ENCODE measurements at regions not wholly inside any gene's neighbourhood (a gene's known extent, or its start where the extent isn't known, plus 50 kb on each side); places are given as distances from the start of the nearest gene placed in this dataset.
A peak's percentile ranks its signal among the peaks of the same experiment; 100 is the strongest.

DNA sequence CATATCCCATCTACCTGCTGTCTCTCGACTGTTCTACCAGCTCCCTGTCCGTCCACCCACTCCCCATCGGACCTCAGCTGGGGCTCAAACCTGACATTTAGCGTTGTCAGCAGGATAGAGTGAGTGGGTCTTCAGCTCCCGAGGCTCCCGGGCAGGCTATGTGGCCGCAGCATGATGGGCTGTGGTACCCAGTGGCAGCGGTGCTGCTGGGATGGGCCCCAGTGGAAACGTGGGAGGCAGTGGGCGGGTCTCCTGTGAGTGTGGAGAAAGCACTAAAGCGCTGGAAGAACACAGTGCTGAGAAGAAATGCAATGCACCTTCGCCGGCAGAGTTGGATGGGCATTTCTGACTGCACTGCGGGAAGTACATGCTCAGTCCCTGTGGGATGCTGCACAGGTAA, 204.8 kb upstream of the SYT4 start:
- DNase-seq (ENCODE audit: low spot score): no peak

- DNase-seq (ENCODE audit: low spot score): no peak
Observed at GRCh38 chr18:43482600-43482999, 205.3 kb upstream of the SYT4 start.

GRCh38 chr18:43484710-43485109, 207.4 kb upstream of the SYT4 start:
- no peak for DNase-seq (ENCODE audit: low spot score)

DNA sequence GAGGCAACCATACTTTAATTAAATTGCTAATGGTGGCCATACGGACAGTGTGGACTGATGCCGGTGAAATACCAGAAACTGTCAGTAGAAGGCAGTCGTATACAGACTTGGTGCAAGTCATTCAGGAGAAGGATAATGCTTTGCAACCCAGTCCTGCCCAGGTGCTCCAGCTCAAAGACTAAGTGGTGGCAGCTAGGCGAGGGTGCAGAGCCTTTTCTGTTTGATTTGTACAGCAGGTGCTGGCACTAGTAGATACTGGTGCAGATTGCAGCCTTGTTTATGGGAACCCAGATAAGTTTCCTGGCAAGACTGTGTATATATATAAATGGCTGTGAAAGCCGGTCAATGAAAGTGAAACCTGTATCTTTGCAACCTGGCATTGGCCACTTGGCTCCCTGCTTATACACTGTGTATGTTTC, 208.3 kb upstream of the SYT4 start:
- no peak for DNase-seq (ENCODE audit: low spot score)

DNA sequence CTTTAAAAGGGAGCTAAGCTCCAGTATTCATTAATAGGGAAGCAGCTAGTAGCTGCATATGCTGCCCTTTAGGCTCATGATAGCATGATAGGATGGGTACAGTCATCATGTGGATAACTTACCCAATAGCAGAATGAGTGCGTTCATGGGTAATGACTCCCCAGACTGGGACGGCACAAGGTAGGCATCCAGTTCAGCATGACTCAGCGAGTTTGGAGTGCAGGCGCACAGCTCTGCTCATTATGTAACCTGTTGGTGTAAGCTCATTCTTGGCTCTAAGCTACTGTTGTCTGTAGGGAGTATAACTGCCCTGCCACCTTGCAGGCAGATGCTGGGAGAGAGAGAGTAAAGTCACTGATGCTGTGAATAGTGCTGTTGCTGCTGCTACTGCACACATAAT, 209.2 kb upstream of the SYT4 start:
- DNase-seq (ENCODE audit: low spot score): no peak

DNA sequence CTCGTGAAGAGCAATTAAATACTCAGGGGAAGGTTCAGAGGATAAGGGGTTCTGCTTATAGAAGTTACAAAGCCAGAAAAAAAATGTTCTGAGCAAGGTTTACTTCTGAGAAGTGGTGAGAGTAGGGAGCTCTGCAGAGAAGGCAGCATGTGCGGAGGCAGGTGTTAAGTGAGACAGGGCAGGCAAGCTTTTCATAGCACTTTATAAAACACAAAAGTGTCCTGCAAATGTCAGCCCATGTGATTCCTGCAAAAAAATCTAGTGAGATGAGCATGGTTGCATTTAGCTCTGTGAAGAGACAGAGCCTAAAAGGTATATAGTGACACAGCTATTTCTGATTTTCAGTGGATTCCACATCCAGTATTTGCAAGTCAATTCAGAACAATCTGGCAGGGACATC, 223.8 kb upstream of the SYT4 start:
- peak; percentile 63 for DNase-seq (ENCODE audit: low spot score)

- no peak for DNase-seq (ENCODE audit: low spot score)
Observed at GRCh38 chr18:43506935-43507334, 229.6 kb upstream of the SYT4 start.

DNA sequence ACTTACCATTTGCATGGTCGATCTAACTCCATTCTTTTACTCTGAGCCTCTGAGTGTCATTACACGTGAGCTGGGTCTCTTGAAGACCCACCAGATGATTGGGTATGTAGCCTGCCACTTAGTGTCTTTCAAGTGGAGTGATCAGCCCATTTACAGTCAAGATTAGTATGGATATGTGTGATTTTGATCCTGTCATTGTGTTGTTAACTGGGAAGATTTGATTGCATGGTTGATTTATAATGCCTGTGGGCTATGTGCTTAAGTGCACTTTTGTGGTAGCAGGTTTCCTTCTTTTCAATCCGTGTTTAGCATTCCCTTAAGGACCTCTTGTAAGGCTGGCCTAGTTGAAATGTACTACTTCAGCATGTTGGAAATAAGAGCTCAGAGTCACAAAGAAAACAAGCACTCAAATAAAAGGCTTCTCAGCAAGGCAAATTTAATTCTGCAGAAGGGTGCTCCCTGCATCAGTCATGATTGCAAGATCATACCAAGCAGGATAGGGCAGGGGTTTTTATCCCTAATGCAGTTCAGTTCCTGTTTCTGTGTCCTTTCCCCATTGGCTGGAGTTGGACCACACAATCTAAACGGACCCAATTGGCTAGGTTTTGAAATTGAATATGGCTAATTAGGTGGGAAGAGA, 230.7 kb upstream of the SYT4 start:
- DNase-seq (ENCODE audit: low spot score): no peak

DNA sequence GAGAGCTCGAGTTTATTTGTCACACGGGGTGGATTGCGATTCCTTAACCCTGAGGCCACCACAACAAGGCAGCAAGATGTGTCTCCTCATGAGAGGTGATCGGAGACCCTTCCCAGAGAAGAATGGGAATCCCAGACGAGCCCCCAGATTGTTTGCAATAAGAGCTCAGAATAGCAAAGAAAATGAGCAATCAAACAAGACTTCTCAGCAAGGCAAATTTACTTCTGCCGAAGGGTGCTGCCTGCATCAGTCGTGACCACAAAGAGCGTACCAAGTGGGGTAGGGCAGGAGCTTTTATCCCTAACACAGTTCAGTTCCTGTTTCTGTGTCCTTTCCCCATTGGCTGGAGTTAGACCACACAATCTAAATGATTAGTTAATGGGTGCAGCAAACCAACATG, 237.5 kb upstream of the SYT4 start:
- no peak for DNase-seq (ENCODE audit: low spot score)

DNA sequence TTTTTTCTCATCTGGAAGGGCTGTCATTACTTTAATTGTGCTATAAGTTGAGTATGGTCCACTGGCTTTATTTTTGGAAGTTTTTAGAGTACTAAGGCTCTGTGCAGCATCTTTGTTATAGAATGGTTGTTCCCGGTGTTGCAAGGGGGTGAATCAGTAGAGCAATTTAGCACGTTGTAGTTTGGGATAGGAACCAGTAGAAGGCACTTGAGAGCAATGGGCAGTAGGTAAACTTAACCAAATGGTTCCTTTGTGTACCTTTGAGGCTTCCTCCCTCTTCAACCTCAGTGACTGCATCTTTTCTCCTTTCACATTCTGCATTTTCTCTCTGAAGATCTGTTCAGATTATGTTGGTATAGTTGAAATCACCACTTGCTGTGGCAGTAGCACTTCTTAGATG, 238.2 kb upstream of the SYT4 start:
- no peak for DNase-seq (ENCODE audit: low spot score)

DNA sequence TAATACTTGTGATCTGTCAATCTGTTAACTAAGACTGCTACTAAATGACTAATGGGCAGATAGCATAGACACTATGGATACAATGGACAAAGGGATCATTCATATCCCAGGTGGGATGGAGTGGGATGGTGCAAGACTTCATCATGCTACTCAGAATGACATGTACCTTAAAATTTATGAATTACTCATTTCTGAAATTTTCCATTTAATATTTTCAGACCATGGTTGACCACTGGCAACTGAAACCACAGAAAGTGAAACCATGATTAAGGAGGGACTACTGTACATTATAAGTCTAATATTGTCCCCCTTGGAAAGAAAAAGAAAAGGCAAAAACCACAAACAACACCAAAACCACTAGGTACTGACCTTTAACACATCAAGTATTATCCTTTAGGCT, 247.0 kb upstream of the SYT4 start:
- no peak for DNase-seq (ENCODE audit: low spot score)

DNA sequence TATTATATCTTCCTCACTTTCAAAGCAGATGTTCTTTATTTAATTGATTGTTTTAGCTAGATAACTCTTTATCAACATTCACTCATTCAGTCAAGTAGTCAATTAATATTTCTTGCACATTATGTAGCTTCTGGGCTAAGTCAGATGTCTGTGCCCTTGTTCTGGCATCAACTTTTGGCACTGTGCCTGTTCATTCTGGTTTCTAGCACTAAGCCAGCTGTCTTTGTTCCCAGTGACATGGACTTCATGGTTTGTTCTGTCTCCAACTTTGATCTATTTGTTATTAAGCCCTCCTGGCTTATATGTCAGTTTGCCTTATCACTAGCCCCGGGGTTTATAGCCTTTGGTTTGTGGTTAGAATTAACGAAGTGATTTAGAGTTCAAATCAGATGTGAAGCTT, 247.9 kb upstream of the SYT4 start:
- DNase-seq (ENCODE audit: low spot score): no peak

GRCh38 chr18:43526426-43527145, 249.3 kb upstream of the SYT4 start:
- no peak for DNase-seq (ENCODE audit: low spot score)

- DNase-seq (ENCODE audit: low spot score): no peak
Observed at GRCh38 chr18:43531438-43531837, 254.1 kb upstream of the SYT4 start.

DNA sequence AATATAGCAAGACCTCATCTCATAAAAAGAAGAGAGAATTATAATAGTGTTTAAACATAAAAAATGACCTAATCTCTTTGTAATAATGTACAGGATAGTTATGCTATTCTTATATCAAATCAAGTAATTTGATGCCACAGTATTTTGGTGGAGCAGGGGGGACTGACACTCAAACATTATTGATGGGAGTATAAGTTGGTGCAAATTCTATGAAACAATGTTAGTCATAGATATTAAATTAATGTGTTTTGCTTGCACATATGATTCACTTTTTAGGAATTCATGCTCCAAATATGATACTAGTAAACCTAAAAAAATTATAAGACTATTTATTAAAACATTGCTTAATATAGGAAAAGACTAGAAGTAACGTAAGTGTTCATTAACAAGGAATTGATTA, 256.1 kb upstream of the SYT4 start:
- no peak for DNase-seq (ENCODE audit: low spot score)

- DNase-seq (ENCODE audit: low spot score): no peak
Observed at GRCh38 chr18:43534511-43534910, 257.2 kb upstream of the SYT4 start.

DNA sequence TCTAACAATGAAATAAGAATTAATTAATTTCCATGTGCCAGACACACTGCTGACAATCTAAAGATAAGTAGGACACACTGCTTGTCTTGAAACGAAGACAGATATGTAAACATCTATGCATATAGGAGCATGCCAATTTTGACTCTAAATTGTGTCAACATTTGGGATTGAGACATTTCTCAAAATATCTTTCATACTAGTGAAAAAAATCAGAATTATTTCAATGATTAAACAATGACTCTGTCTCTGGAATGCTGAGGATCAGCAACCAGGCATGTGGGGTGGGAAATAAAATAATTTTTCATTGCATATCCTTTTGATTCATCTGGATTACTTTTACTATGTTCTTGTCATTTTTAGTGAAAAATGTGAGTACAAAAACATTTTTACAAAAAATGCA, 262.6 kb upstream of the SYT4 start:
- DNase-seq (ENCODE audit: low spot score): no peak

- no peak for DNase-seq (ENCODE audit: low spot score)
Observed at GRCh38 chr18:43542016-43542415, 264.7 kb upstream of the SYT4 start.

DNA sequence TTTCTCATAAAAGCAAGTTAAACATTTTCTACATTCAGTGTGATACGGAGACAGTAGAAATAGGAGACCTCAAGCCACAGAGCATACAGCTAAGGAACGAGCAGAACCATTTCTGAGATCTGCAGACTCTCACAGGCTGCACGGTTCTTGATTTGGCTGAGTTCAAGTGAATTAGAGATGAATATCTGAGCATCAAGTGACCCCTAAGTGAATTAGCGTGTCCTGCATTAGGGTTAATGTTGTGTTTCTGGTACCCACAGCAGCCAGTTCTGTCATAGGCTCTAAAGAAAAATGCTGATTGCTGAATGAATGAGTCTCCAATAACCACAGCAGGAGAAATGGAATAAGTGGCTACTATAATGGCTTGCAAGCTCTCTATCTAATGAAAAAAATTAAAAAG, 265.9 kb upstream of the SYT4 start:
- no peak for DNase-seq (ENCODE audit: low spot score)

GRCh38 chr18:43547456-43547855, 270.2 kb upstream of the SYT4 start:
- DNase-seq (ENCODE audit: low spot score): no peak

GRCh38 chr18:43559507-43559906, 282.2 kb upstream of the SYT4 start:
- DNase-seq (ENCODE audit: low spot score): no peak

DNA sequence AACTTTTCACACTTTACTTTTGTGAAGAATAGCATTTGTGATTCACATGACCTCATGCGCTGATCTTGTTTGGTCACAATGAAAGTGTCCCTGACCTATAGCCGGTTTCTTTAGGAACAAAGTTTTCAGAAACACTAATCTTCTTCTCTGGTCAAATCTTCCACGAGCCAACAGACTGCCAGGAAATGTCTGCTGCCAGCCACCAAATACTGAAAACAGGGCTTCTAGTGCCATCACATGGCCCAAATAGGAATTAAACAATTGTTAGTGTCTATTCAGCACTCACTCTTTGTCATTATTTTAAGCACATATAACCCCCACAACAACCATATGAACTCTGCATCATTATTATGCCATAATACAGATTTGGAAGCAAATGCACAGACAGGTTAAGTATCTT, 286.5 kb upstream of the SYT4 start:
- peak; percentile 68 for DNase-seq (ENCODE audit: low spot score)

DNA sequence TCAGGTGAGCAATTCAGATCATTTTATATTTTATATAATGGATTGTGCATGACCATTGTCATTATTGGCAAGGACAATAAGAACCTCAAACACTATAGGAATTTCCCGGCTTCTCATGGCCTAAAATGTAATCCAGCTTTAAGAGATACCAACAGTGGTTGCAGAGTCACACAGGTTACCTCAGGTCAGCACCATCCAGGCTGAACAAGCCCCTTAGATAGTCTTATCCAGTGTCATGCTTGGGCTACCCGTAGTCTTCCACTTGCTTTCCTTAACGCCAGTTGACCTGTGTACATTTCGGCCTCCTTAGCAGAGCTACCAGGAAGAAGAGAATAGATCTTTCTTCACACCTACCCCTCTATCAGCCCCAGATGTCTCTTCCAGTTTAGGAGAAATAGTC, 293.3 kb upstream of the SYT4 start:
- DNase-seq (ENCODE audit: low spot score): no peak

- peak; percentile 67 for DNase-seq (ENCODE audit: low spot score)
Observed at GRCh38 chr18:43571078-43571689, 293.9 kb upstream of the SYT4 start.
